ENCODE measurements at regions not wholly inside any gene's neighbourhood (a gene's known extent, or its start where the extent isn't known, plus 50 kb on each side); places are given as distances from the start of the nearest gene placed in this dataset.

DNA sequence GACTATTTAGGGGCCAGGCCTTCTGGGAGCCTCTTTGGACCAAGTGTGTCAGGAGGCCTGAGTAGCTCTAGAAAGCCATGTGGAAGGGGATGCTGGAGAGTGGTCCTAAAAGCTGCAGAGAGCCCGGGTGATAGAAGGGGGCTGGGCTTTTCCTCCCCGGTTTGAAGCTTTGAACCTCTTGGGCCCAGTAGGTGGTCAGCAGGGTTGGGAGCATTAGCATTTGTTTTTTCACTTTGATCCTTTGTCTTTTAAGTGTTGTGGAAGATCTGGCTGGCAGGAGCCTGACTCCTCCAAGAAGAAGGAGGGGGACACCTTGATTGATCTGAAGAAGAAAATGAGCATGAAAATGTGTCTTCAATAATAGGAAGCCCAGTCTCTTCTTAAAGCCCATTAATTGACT lies 596.6 kb downstream of the INSC start:
- Histone ChIP-seq H3K27ac (ENCODE audit: insufficient read depth, low read depth, low read length, poor library complexity, severe bottlenecking) (no peak overlapping the region), H3K4me3 (ENCODE audit: insufficient read depth, low read depth, low read length) (no peak overlapping the region), H3K36me3 (ENCODE audit: control insufficient read depth, insufficient read depth, low read length) (no peaks in the 10 kb centered on the region), H3K4me1 (ENCODE audit: control insufficient read depth, insufficient read depth, low read length) (peaks cover 22% of the 10 kb centered on the region), H3K9me3 (ENCODE audit: control insufficient read depth, low read length) (no peaks in the 10 kb centered on the region), H3K27me3 (ENCODE audit: control insufficient read depth, insufficient read depth, low read length, poor library complexity, severe bottlenecking) (no peaks in the 10 kb centered on the region)
- 0 to 1% methylated on average over 2 of the region's 2 CpGs for WGBS, 2 experiments

DNA sequence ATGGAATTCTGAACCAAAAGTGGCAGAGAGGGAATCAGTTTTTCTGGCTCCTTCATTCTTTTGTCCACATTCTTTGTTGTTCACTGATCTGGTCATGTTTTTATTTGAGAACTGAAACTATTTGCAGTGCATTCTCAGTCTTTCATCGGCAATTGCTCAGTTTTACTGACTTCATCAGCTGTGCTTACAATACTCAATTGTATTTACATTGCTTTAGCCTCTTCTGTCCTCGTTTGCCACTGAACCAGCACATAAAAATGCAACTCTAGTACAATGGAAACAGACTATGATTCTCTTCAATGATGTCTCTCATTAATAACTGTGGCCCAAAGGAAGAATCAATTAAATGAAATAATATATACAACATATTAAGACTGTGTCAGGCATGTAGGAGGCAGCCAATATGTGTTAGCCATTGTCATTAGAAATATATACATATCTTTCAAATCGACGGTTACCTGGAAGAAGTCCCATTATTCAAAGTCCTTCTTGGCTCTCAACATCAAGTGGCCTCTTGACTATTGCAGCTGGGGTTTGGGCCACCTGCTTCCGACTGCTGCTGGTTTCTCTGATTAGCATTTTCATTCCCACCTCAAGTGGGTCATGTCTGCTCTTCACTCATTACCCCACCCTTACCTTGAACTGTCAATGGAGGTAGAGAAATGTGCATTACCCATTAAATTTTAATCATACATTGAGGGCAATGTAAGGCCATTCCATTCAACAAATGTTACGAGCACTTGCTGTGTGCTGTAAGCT lies 600.1 kb downstream of the INSC start:
- WGBS, 2 experiments = 86 to 88% methylated on average over 6 of the region's 6 CpGs
- Histone ChIP-seq H3K4me3 (ENCODE audit: insufficient read depth, low read depth, low read length) (no peak overlapping the region), H3K4me1 (ENCODE audit: control insufficient read depth, insufficient read depth, low read length) (peaks cover 30% of the 10 kb centered on the region), H3K36me3 (ENCODE audit: control insufficient read depth, insufficient read depth, low read length) (no peaks in the 10 kb centered on the region), H3K27me3 (ENCODE audit: control insufficient read depth, insufficient read depth, low read length, poor library complexity, severe bottlenecking) (no peaks in the 10 kb centered on the region), H3K9me3 (ENCODE audit: control insufficient read depth, low read length) (no peaks in the 10 kb centered on the region), H3K27ac (ENCODE audit: insufficient read depth, low read depth, low read length, poor library complexity, severe bottlenecking) (no peak overlapping the region)

DNA sequence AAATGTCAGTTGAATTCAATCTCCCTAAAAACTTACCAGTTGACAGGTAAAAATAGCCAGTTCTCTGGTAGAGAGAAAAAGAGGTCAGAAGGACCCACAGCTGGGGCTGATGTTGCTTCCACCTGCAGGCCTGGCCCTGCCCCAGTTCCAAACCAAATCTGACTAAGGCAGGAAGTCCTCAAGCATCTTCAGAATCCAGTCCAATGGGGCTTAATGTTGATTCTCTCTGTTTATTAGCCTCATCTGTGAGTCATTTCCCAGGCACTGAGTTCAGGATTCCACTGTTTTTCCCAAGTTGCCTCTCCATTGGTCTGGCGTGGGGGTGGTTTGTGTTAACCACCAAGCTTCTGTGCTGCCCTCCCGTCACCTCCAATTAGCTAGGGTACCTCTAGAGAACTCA lies 601.8 kb downstream of the INSC start:
- H3K27ac ChIP-seq (ENCODE audit: insufficient read depth, low read depth, low read length, poor library complexity, severe bottlenecking) = no peak overlapping the region
- H3K36me3 ChIP-seq (ENCODE audit: control insufficient read depth, insufficient read depth, low read length) = no peaks in the 10 kb centered on the region
- H3K4me1 ChIP-seq (ENCODE audit: control insufficient read depth, insufficient read depth, low read length) = peaks cover 16% of the 10 kb centered on the region
- H3K4me3 ChIP-seq (ENCODE audit: insufficient read depth, low read depth, low read length) = no peak overlapping the region
- H3K9me3 ChIP-seq (ENCODE audit: control insufficient read depth, low read length) = no peaks in the 10 kb centered on the region
- no peaks in the 10 kb centered on the region for H3K27me3 ChIP-seq (ENCODE audit: control insufficient read depth, insufficient read depth, low read length, poor library complexity, severe bottlenecking)
- 96% methylated on average over 2 of the region's 2 CpGs for WGBS, 2 experiments

DNA sequence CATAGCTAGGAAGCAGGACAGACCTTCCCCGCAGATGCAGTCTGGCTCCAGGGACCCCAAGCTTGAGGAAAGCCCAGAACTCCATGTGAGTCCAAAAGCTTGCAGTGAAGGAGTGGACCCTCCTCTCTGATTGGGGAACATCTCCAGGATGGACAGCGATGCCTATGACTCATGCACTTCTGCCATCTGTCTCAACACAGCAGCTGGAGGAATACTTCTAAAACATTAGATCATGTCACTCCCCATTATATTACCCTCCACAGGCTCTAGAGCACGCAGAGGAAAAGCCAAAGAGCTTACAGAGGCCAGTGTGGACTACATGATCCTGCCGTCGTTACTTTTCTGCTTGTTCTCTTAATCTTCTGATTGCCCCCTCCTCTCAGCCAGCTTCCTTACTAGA lies 605.7 kb downstream of the INSC start:
- no peak overlapping the region for H3K27ac ChIP-seq (ENCODE audit: insufficient read depth, low read depth, low read length, poor library complexity, severe bottlenecking)
- no peak overlapping the region for H3K4me3 ChIP-seq (ENCODE audit: insufficient read depth, low read depth, low read length)
- H3K36me3 ChIP-seq (ENCODE audit: control insufficient read depth, insufficient read depth, low read length) = no peaks in the 10 kb centered on the region
- H3K4me1 ChIP-seq (ENCODE audit: control insufficient read depth, insufficient read depth, low read length) = peaks cover 8% of the 10 kb centered on the region
- no peaks in the 10 kb centered on the region for H3K27me3 ChIP-seq (ENCODE audit: control insufficient read depth, insufficient read depth, low read length, poor library complexity, severe bottlenecking)
- no peaks in the 10 kb centered on the region for H3K9me3 ChIP-seq (ENCODE audit: control insufficient read depth, low read length)
- WGBS, 2 experiments = 91% methylated on average over 5 of the region's 5 CpGs

DNA sequence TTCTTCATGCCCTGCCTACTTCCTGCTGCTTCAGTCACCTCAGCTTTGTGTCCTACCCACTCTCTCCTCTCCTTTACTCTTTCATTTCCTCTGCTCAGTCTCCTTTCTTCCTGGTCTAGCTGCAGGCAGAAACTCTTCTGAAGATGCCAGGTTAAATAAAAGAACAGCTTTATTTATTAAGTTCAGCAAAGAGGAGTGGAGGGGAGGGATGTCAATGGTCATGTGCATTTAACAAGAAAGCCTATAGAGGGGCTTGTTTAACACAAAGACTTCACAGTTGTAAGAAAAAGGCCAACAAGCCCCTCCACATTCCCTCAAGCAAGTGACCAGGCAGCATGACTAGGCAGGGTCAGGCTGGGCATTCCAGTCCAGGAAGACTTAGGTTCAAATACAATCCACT lies 609.2 kb downstream of the INSC start:
- no peak overlapping the region for H3K4me3 ChIP-seq (ENCODE audit: insufficient read depth, low read depth, low read length)
- no peaks in the 10 kb centered on the region for H3K36me3 ChIP-seq (ENCODE audit: control insufficient read depth, insufficient read depth, low read length)
- no peaks in the 10 kb centered on the region for H3K27me3 ChIP-seq (ENCODE audit: control insufficient read depth, insufficient read depth, low read length, poor library complexity, severe bottlenecking)
- H3K27ac ChIP-seq (ENCODE audit: insufficient read depth, low read depth, low read length, poor library complexity, severe bottlenecking) = no peak overlapping the region
- H3K9me3 ChIP-seq (ENCODE audit: control insufficient read depth, low read length) = no peaks in the 10 kb centered on the region
- peaks cover 7% of the 10 kb centered on the region for H3K4me1 ChIP-seq (ENCODE audit: control insufficient read depth, insufficient read depth, low read length)

DNA sequence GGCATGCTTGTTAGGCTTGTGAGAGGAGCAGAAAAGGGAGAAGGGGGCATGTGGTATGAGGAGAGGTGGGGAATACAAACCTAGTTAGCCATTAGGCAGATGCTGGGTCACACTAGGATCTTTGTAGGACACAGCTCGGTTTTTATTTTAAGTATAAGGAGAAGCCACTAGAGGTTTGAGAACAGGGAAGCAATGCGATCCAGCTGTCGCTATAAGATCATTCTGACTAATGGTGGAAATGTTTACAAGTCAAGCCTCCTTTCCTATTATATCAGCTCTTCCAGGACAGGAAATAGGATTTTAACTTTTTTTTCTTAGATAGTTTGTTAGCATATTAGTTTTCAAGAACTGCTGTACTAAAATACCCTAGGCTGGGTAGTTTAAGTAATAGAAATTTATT lies 609.9 kb downstream of the INSC start:
- Histone ChIP-seq H3K4me3 (ENCODE audit: insufficient read depth, low read depth, low read length) (no peak overlapping the region), H3K27ac (ENCODE audit: insufficient read depth, low read depth, low read length, poor library complexity, severe bottlenecking) (no peak overlapping the region), H3K4me1 (ENCODE audit: control insufficient read depth, insufficient read depth, low read length) (peaks cover under 1% of the 10 kb centered on the region), H3K27me3 (ENCODE audit: control insufficient read depth, insufficient read depth, low read length, poor library complexity, severe bottlenecking) (no peaks in the 10 kb centered on the region), H3K36me3 (ENCODE audit: control insufficient read depth, insufficient read depth, low read length) (no peaks in the 10 kb centered on the region), H3K9me3 (ENCODE audit: control insufficient read depth, low read length) (no peaks in the 10 kb centered on the region)
- 95 to 96% methylated on average over 3 of the region's 3 CpGs for WGBS, 2 experiments

DNA sequence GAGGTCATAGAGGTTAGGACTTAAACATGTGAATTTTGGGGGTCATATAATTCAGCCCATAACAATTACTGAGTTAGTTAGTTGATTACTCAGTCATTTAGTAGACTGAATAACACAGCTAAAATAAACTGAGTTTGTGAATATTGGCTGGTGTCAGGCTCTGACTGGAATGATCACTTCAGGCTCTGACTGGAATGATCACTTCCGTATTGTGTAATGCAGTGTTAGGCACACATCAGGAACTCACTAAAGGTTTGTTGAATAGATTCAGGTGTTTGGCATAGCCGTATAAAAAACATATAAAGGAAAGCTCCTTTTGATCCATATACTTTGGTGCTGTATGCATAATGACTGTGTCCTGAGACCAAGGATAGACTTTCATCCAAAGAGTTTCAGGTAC lies 610.5 kb downstream of the INSC start:
- H3K36me3 ChIP-seq (ENCODE audit: control insufficient read depth, insufficient read depth, low read length) = no peaks in the 10 kb centered on the region
- no peaks in the 10 kb centered on the region for H3K9me3 ChIP-seq (ENCODE audit: control insufficient read depth, low read length)
- WGBS, 2 experiments = 94 to 96% methylated on average over 2 of the region's 2 CpGs
- H3K27ac ChIP-seq (ENCODE audit: insufficient read depth, low read depth, low read length, poor library complexity, severe bottlenecking) = no peak overlapping the region
- H3K4me1 ChIP-seq (ENCODE audit: control insufficient read depth, insufficient read depth, low read length) = peaks cover 4% of the 10 kb centered on the region
- no peaks in the 10 kb centered on the region for H3K27me3 ChIP-seq (ENCODE audit: control insufficient read depth, insufficient read depth, low read length, poor library complexity, severe bottlenecking)
- no peak overlapping the region for H3K4me3 ChIP-seq (ENCODE audit: insufficient read depth, low read depth, low read length)

DNA sequence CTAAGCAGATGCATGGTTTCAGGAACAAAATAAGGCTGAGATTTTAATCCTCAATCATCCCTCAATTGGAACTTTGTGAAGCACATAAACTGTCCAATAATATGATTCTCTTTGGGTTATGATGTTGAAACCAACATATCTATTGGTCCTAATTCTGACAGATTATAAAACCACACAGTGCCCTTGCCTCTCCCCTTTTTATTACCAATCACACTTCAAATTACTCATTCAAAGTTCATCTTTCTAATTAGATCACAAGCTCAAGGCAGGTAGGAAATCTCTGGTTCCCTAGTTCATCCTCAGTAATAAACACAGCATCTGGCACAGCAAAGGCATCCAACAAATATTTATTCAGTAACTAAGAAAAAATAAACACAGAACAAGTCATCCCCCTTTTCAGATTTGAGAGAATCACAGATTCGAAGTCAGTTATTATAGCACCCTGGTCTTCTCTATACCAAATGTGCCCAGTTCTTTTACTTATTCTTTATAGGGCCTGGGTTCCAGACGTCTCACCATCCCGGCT lies 611.6 kb downstream of the INSC start:
- WGBS, 2 experiments = 83 to 94% methylated on average over 3 of the region's 3 CpGs
- H3K27me3 ChIP-seq (ENCODE audit: control insufficient read depth, insufficient read depth, low read length, poor library complexity, severe bottlenecking) = no peaks in the 10 kb centered on the region
- no peaks in the 10 kb centered on the region for H3K9me3 ChIP-seq (ENCODE audit: control insufficient read depth, low read length)
- peaks cover 5% of the 10 kb centered on the region for H3K4me1 ChIP-seq (ENCODE audit: control insufficient read depth, insufficient read depth, low read length)
- H3K36me3 ChIP-seq (ENCODE audit: control insufficient read depth, insufficient read depth, low read length) = no peaks in the 10 kb centered on the region
- no peak overlapping the region for H3K4me3 ChIP-seq (ENCODE audit: insufficient read depth, low read depth, low read length)
- H3K27ac ChIP-seq (ENCODE audit: insufficient read depth, low read depth, low read length, poor library complexity, severe bottlenecking) = no peak overlapping the region

DNA sequence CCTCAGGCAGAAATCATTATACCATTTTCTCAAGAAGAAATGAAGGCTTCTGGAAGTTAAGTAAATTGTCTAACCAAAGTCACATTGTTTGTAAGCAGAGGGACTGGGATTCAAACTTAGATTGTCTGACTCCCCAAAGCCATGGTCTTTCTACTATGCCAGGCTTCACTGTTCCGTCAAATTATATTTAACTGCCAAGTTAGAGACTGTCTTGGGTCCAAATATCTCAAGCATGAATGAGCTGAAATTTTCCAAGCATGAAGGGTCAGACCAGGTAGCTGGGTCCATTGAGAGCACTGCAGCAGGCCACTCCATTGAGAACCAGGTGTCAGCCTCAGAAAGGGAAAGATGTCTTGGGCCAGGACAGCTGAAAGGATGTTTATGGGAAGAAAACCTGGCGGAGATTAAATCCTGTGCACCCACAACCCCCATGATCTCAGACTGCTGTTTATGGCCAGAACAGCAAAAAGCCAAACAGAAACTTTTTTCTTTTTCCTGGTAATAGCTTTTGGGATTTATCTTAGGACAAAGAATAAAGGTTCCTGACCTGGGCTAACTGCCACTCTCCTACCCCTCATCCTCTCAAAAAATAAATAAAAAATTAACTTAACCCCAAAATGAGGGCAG lies 612.3 kb downstream of the INSC start:
- H3K9me3 ChIP-seq (ENCODE audit: control insufficient read depth, low read length) = no peaks in the 10 kb centered on the region
- no peaks in the 10 kb centered on the region for H3K27me3 ChIP-seq (ENCODE audit: control insufficient read depth, insufficient read depth, low read length, poor library complexity, severe bottlenecking)
- H3K36me3 ChIP-seq (ENCODE audit: control insufficient read depth, insufficient read depth, low read length) = no peaks in the 10 kb centered on the region
- 86 to 96% methylated on average over 2 of the region's 2 CpGs for WGBS, 2 experiments
- no peak overlapping the region for H3K4me3 ChIP-seq (ENCODE audit: insufficient read depth, low read depth, low read length)
- peaks cover 5% of the 10 kb centered on the region for H3K4me1 ChIP-seq (ENCODE audit: control insufficient read depth, insufficient read depth, low read length)
- no peak overlapping the region for H3K27ac ChIP-seq (ENCODE audit: insufficient read depth, low read depth, low read length, poor library complexity, severe bottlenecking)

DNA sequence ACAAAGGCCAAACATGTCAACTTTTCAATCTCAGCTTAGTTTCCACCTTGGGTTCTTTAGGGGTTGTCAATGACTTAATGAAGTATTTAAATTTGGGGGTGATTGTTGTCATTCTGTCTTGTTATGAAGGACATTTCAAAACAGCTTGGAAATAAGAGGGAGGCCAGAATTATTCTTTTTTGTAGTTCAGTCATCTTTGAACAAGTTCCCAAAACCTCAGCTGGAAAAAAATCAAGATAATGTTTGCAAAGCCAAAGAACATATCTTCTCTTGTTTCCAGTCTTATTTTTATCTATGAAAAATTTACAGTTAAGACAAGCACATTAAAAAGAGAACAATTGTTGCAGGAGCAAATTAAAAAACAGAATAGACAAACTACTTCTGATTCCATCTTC lies 612.8 kb downstream of the INSC start:
- Histone ChIP-seq H3K9me3 (ENCODE audit: control insufficient read depth, low read length) (no peaks in the 10 kb centered on the region), H3K4me1 (ENCODE audit: control insufficient read depth, insufficient read depth, low read length) (peaks cover 5% of the 10 kb centered on the region), H3K27me3 (ENCODE audit: control insufficient read depth, insufficient read depth, low read length, poor library complexity, severe bottlenecking) (no peaks in the 10 kb centered on the region), H3K27ac (ENCODE audit: insufficient read depth, low read depth, low read length, poor library complexity, severe bottlenecking) (no peak overlapping the region), H3K4me3 (ENCODE audit: insufficient read depth, low read depth, low read length) (no peak overlapping the region), H3K36me3 (ENCODE audit: control insufficient read depth, insufficient read depth, low read length) (no peaks in the 10 kb centered on the region)

Measured in ectodermal cell (in vitro differentiated cells).